SK-N-SH treated with all-trans-retinoic acid at 6 μM for 48 hours (cell line): ENCODE measurements at regions not wholly inside any gene's neighbourhood (a gene's known extent, or its start where the extent isn't known, plus 50 kb on each side); places are given as distances from the start of the nearest gene placed in this dataset.

Source experiments
- ATAC-seq: fragments of 200-7000 bp; cut with Tn5 transposase; 3 replicates; pipeline ENCODE4 v1.9.1; 2020; ENCODE audit warnings: mild to moderate bottlenecking, moderate library complexity
- ARNTL ChIP-seq: fragments of 450-650 bp; formaldehyde crosslinking; IDR thresholded peaks from 2 replicates; pipeline ENCODE4 v1.5.0; 2020; ENCODE audit warnings: low read depth, mild to moderate bottlenecking, moderate library complexity, borderline replicate concordance
- CSDC2 ChIP-seq: fragments of 250-450 bp; sonication (Bioruptor Pico); IDR thresholded peaks from 2 replicates; pipeline ENCODE4 v1.5.0; 2020; ENCODE audit warnings: mild to moderate bottlenecking, moderate library complexity
- ESRRG ChIP-seq: fragments of 250-450 bp; sonication (Bioruptor Pico); IDR thresholded peaks from 2 replicates; pipeline ENCODE4 v1.6.1; 2021; ENCODE audit warnings: mild to moderate bottlenecking
- GLIS3 ChIP-seq: fragments of 250-450 bp; sonication (Bioruptor Pico); IDR thresholded peaks from 2 replicates; pipeline ENCODE4 v1.5.0; 2020; ENCODE audit warnings: mild to moderate bottlenecking, moderate library complexity
- ISL1 ChIP-seq: fragments of 250-450 bp; sonication (Bioruptor Pico); IDR thresholded peaks from 2 replicates; pipeline ENCODE4 v2.1.2; 2022; ENCODE audit warnings: mild to moderate bottlenecking, moderate library complexity
- OSR1 ChIP-seq: fragments of 250-450 bp; sonication (Bioruptor Pico); IDR thresholded peaks from 2 replicates; pipeline ENCODE4 v1.8.0; 2022; ENCODE audit warnings: moderate library complexity, mild to moderate bottlenecking, inconsistent platforms
- PATZ1 ChIP-seq: fragments of 250-450 bp; sonication (Bioruptor Pico); IDR thresholded peaks from 2 replicates; pipeline ENCODE4 v1.8.0; 2020; ENCODE audit warnings: mild to moderate bottlenecking, moderate library complexity, borderline replicate concordance
- POU6F1 ChIP-seq: fragments of 250-450 bp; sonication (Bioruptor Pico); IDR thresholded peaks from 2 replicates; pipeline ENCODE4 v1.8.0; 2021; ENCODE audit warnings: low read depth, mild to moderate bottlenecking, moderate library complexity, borderline replicate concordance
- SNAI2 ChIP-seq: fragments of 250-450 bp; sonication (Bioruptor Pico); IDR thresholded peaks from 2 replicates; pipeline ENCODE4 v1.5.0; 2020; ENCODE audit warnings: mild to moderate bottlenecking, moderate library complexity
- TCF4 ChIP-seq: fragments of 250-450 bp; sonication (Bioruptor Pico); IDR thresholded peaks from 2 replicates; pipeline ENCODE4 v1.8.0; 2021; ENCODE audit warnings: mild to moderate bottlenecking, moderate library complexity, borderline replicate concordance
- TOX ChIP-seq: fragments of 250-450 bp; sonication (Bioruptor Pico); IDR thresholded peaks from 2 replicates; pipeline ENCODE4 v1.8.0; 2021; ENCODE audit warnings: mild to moderate bottlenecking, moderate library complexity, borderline replicate concordance
- ZC3H10 ChIP-seq: fragments of 250-450 bp; sonication (Bioruptor Pico); IDR thresholded peaks from 2 replicates; pipeline ENCODE4 v1.5.1; 2021; ENCODE audit warnings: mild to moderate bottlenecking, moderate library complexity
- ZFP3 ChIP-seq: fragments of 250-450 bp; sonication (Bioruptor Pico); IDR thresholded peaks from 2 replicates; pipeline ENCODE4 v1.5.0; 2020; ENCODE audit warnings: mild to moderate bottlenecking, moderate library complexity
- ZFP30 ChIP-seq: fragments of 450-650 bp; formaldehyde crosslinking; IDR thresholded peaks from 2 replicates; pipeline ENCODE4 v1.5.0; 2022; ENCODE audit warnings: mild to moderate bottlenecking, moderate library complexity
- ZNF565 ChIP-seq: fragments of 450-650 bp; formaldehyde crosslinking; conservative IDR thresholded peaks from 2 replicates; pipeline ENCODE4 v1.5.0; 2020; ENCODE audit warnings: low read depth, mild to moderate bottlenecking, moderate library complexity
- ZNF70 ChIP-seq: fragments of 450-650 bp; formaldehyde crosslinking; IDR thresholded peaks from 2 replicates; pipeline ENCODE4 v1.5.0; 2020; ENCODE audit warnings: mild to moderate bottlenecking, moderate library complexity
- ZNF8 ChIP-seq: fragments of 450-650 bp; formaldehyde crosslinking; IDR thresholded peaks from 2 replicates; pipeline ENCODE4 v1.5.0; 2020; ENCODE audit warnings: mild to moderate bottlenecking, moderate library complexity
- TF ChIP-seq, protein P1 (sequence below): fragments of 250-450 bp; sonication (Bioruptor Pico); IDR thresholded peaks from 2 replicates; pipeline ENCODE4 v1.5.1; 2021; ENCODE audit warnings: mild to moderate bottlenecking, moderate library complexity
- TF ChIP-seq, protein P2 (sequence below): fragments of 250-450 bp; sonication (Bioruptor Pico); IDR thresholded peaks from 2 replicates; pipeline ENCODE4 v1.5.1; 2020; ENCODE audit warnings: low read depth, mild to moderate bottlenecking, moderate library complexity
- TF ChIP-seq, protein P3 (sequence below): fragments of 250-450 bp; sonication (Bioruptor Pico); IDR thresholded peaks from 2 replicates; pipeline ENCODE4 v1.5.0; 2020; ENCODE audit warnings: mild to moderate bottlenecking, moderate library complexity

DNA sequence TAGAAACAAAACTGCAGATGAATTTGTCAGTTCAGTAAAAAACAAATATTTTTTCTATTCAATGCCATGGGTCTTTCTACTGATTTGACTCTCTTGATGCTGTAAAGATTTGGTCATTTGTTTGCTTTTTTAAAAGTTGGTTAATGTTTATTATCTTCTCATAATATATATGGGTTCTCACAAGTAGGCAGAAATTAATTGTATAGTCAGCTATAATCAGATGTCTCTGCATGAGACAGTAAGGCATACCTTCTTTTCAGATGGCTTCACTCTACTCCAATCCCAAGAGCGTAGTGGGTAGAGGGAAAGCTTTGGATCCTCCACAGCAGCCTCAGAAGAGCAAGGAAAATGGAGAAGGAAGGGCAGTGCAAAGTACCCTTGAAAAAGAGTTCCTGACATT lies 1202.9 kb upstream of the CELF4 start:
- TF ChIP-seq, protein P1, sequence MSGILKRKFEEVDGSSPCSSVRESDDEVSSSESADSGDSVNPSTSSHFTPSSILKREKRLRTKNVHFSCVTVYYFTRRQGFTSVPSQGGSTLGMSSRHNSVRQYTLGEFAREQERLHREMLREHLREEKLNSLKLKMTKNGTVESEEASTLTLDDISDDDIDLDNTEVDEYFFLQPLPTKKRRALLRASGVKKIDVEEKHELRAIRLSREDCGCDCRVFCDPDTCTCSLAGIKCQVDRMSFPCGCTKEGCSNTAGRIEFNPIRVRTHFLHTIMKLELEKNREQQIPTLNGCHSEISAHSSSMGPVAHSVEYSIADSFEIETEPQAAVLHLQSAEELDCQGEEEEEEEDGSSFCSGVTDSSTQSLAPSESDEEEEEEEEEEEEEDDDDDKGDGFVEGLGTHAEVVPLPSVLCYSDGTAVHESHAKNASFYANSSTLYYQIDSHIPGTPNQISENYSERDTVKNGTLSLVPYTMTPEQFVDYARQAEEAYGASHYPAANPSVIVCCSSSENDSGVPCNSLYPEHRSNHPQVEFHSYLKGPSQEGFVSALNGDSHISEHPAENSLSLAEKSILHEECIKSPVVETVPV = no peak
- TF ChIP-seq ISL1 (CRISPR knock-in tag) = no peak
- TF ChIP-seq, protein P2, sequence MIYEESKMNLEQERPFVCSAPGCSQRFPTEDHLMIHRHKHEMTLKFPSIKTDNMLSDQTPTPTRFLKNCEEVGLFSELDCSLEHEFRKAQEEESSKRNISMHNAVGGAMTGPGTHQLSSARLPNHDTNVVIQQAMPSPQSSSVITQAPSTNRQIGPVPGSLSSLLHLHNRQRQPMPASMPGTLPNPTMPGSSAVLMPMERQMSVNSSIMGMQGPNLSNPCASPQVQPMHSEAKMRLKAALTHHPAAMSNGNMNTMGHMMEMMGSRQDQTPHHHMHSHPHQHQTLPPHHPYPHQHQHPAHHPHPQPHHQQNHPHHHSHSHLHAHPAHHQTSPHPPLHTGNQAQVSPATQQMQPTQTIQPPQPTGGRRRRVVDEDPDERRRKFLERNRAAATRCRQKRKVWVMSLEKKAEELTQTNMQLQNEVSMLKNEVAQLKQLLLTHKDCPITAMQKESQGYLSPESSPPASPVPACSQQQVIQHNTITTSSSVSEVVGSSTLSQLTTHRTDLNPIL (CRISPR knock-in tag) = no peak
- TF ChIP-seq ZNF565 (CRISPR knock-in tag) = no peak
- no peak for TF ChIP-seq ESRRG (CRISPR knock-in tag)
- TF ChIP-seq TOX (CRISPR knock-in tag) = no peak
- no peak for TF ChIP-seq OSR1
- no peak for TF ChIP-seq ZFP30 (CRISPR knock-in tag)
- TF ChIP-seq POU6F1 (CRISPR knock-in tag) = no peak
- TF ChIP-seq CSDC2 (CRISPR knock-in tag) = no peak
- ATAC-seq = no peak

GRCh38 chr18:38759457-38759856 lies 1193.9 kb upstream of the CELF4 start:
- TF ChIP-seq ZC3H10 (CRISPR knock-in tag) (no peak), OSR1 (no peak), ISL1 (CRISPR knock-in tag) (no peak), CSDC2 (CRISPR knock-in tag) (no peak)
- TF ChIP-seq, protein P3, sequence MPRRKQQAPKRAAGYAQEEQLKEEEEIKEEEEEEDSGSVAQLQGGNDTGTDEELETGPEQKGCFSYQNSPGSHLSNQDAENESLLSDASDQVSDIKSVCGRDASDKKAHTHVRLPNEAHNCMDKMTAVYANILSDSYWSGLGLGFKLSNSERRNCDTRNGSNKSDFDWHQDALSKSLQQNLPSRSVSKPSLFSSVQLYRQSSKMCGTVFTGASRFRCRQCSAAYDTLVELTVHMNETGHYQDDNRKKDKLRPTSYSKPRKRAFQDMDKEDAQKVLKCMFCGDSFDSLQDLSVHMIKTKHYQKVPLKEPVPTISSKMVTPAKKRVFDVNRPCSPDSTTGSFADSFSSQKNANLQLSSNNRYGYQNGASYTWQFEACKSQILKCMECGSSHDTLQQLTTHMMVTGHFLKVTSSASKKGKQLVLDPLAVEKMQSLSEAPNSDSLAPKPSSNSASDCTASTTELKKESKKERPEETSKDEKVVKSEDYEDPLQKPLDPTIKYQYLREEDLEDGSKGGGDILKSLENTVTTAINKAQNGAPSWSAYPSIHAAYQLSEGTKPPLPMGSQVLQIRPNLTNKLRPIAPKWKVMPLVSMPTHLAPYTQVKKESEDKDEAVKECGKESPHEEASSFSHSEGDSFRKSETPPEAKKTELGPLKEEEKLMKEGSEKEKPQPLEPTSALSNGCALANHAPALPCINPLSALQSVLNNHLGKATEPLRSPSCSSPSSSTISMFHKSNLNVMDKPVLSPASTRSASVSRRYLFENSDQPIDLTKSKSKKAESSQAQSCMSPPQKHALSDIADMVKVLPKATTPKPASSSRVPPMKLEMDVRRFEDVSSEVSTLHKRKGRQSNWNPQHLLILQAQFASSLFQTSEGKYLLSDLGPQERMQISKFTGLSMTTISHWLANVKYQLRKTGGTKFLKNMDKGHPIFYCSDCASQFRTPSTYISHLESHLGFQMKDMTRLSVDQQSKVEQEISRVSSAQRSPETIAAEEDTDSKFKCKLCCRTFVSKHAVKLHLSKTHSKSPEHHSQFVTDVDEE (CRISPR knock-in tag) = no peak
- TF ChIP-seq, all 23 proteins: peak for 0
- ATAC-seq = no peak

- ATAC-seq = no peak
- TF ChIP-seq ZC3H10 (CRISPR knock-in tag) = no peak
- TF ChIP-seq ARNTL (CRISPR knock-in tag) = no peak
- TF ChIP-seq ZFP30 (CRISPR knock-in tag) = no peak
- no peak for TF ChIP-seq OSR1
- TF ChIP-seq TCF4 (CRISPR knock-in tag) = no peak
- no peak for TF ChIP-seq GLIS3
- no peak for TF ChIP-seq SNAI2 (CRISPR knock-in tag)
- no peak for TF ChIP-seq ZFP3 (CRISPR knock-in tag)
- TF ChIP-seq PATZ1 (CRISPR knock-in tag) = no peak
- TF ChIP-seq POU6F1 (CRISPR knock-in tag) = no peak
- TF ChIP-seq, protein P2 (CRISPR knock-in tag) = no peak
- no peak for TF ChIP-seq ZNF70 (CRISPR knock-in tag)
- no peak for TF ChIP-seq ZNF565 (CRISPR knock-in tag)
- TF ChIP-seq TOX (CRISPR knock-in tag) = no peak
- no peak for TF ChIP-seq ESRRG (CRISPR knock-in tag)
- TF ChIP-seq, protein P1 = no peak
- TF ChIP-seq ZNF8 (CRISPR knock-in tag) = no peak
- TF ChIP-seq ISL1 (CRISPR knock-in tag) = no peak
Measured at GRCh38 chr18:38756436-38756835, 1190.8 kb upstream of the CELF4 start.
